ENCODE measurements at regions not wholly inside any gene's neighbourhood (a gene's known extent, or its start where the extent isn't known, plus 50 kb on each side); places are given as distances from the start of the nearest gene placed in this dataset.

GRCh38 chr1:239603530-239603929, 217.2 kb downstream of the CHRM3 start:
- no peak for DNase-seq

GRCh38 chr1:239606850-239607400, 220.6 kb downstream of the CHRM3 start:
- no peak for DNase-seq

GRCh38 chr1:239608469-239608868, 222.1 kb downstream of the CHRM3 start:
- no peak for DNase-seq

GRCh38 chr1:239612379-239612778, 226.0 kb downstream of the CHRM3 start:
- no peak for DNase-seq

GRCh38 chr1:239616673-239617072, 230.3 kb downstream of the CHRM3 start:
- DNase-seq, result no peak

GRCh38 chr1:239617259-239617658, 230.9 kb downstream of the CHRM3 start:
- no peak for DNase-seq

GRCh38 chr1:239617731-239618130, 231.4 kb downstream of the CHRM3 start:
- no peak for DNase-seq

- DNase-seq, result no peak
These were observed 232.8 kb downstream of the CHRM3 start for GRCh38 chr1:239619190-239619589.

- DNase-seq, result no peak
These were observed 244.4 kb downstream of the CHRM3 start for GRCh38 chr1:239630767-239631166.

GRCh38 chr1:239633432-239633831, 247.1 kb downstream of the CHRM3 start:
- no peak for DNase-seq

- DNase-seq, result no peak
These were observed 248.9 kb downstream of the CHRM3 start for GRCh38 chr1:239635276-239635675.

- no peak for DNase-seq
These were observed 250.0 kb downstream of the CHRM3 start for GRCh38 chr1:239636347-239636746.

GRCh38 chr1:239644604-239645003, 258.2 kb downstream of the CHRM3 start:
- no peak for DNase-seq

GRCh38 chr1:239647045-239647444, 260.7 kb downstream of the CHRM3 start:
- DNase-seq, result no peak

- DNase-seq, result no peak
These were observed 261.7 kb downstream of the CHRM3 start for GRCh38 chr1:239647964-239648632.

GRCh38 chr1:239655023-239655422, 268.7 kb downstream of the CHRM3 start:
- DNase-seq, result no peak

- no peak for DNase-seq
These were observed 270.9 kb downstream of the CHRM3 start for GRCh38 chr1:239657291-239657690.

GRCh38 chr1:239662950-239663349, 276.6 kb downstream of the CHRM3 start:
- DNase-seq, result no peak

- DNase-seq, result no peak
These were observed 285.9 kb downstream of the CHRM3 start for GRCh38 chr1:239672256-239672655.

GRCh38 chr1:239675735-239676134, 289.4 kb downstream of the CHRM3 start:
- no peak for DNase-seq

GRCh38 chr1:239676522-239677273, 290.3 kb downstream of the CHRM3 start:
- no peak for DNase-seq

GRCh38 chr1:239677362-239677761, 291.0 kb downstream of the CHRM3 start:
- DNase-seq, result no peak

GRCh38 chr1:239678181-239678580, 291.8 kb downstream of the CHRM3 start:
- DNase-seq, result no peak

- DNase-seq, result no peak
These were observed 295.7 kb downstream of the CHRM3 start for GRCh38 chr1:239682046-239682445.

All from activated CD4-positive, CD25-positive, alpha-beta regulatory T cell (primary cell).